ENCODE measurements at regions not wholly inside any gene's neighbourhood (a gene's known extent, or its start where the extent isn't known, plus 50 kb on each side); places are given as distances from the start of the nearest gene placed in this dataset.

GRCh38 chr11:45348729-45349128 lies 62.6 kb upstream of the SYT13 start:
- DNase-seq (ENCODE audit: low read depth) = no peak
- H3K4me1 Mint-ChIP-seq (ENCODE audit: low read depth, unreplicated experiment) = peaks cover 11% of the 10 kb centered on the region
- H3K27me3 Mint-ChIP-seq (ENCODE audit: low read depth, unreplicated experiment) = peaks cover 2% of the 10 kb centered on the region
- no peaks in the 10 kb centered on the region for H3K36me3 Mint-ChIP-seq (ENCODE audit: low read depth, unreplicated experiment)
- H3K79me2 ChIP-seq (ENCODE audit: insufficient read depth, low read length) = no peaks in the 10 kb centered on the region
- no peak overlapping the region for H2AFZ ChIP-seq (ENCODE audit: low read depth, low read length)
- H3K27ac Mint-ChIP-seq (ENCODE audit: unreplicated experiment) = no peak overlapping the region
- no peak overlapping the region for H3K4me2 ChIP-seq (ENCODE audit: low read length)
- no peak overlapping the region for H3K4me3 Mint-ChIP-seq (ENCODE audit: unreplicated experiment)
- no peaks in the 10 kb centered on the region for H3K9me3 Mint-ChIP-seq (ENCODE audit: unreplicated experiment)
- no peaks in the 10 kb centered on the region for H3K9me3 ChIP-seq (ENCODE audit: insufficient read depth, low read depth, low read length)
- no peaks in the 10 kb centered on the region for H4K20me1 ChIP-seq (ENCODE audit: insufficient read depth, low read length)
- no peaks in the 10 kb centered on the region for H3K36me3 ChIP-seq (ENCODE audit: insufficient read depth, low read length)
- H3K27me3 ChIP-seq (ENCODE audit: insufficient read depth, low read length) = peaks cover 29% of the 10 kb centered on the region
- no peak overlapping the region for H3K27ac ChIP-seq (ENCODE audit: low read depth, low read length)
- H3K4me3 ChIP-seq (ENCODE audit: insufficient read depth, low read depth, low read length) = no peak overlapping the region
- no peak for TF ChIP-seq EZH2 (IDR thresholded peaks at IDR 0.05; ENCODE audit: insufficient read depth, low read length)
- TF ChIP-seq CTCF (IDR thresholded peaks at IDR 0.05; ENCODE audit: insufficient read depth, low read depth, low read length) = no peak
- FAIRE-seq = no peak
- no peak overlapping the region for H3K9ac ChIP-seq (ENCODE audit: low read length)
- no peaks in the 10 kb centered on the region for H3K4me1 ChIP-seq (ENCODE audit: insufficient read depth, low read length)

GRCh38 chr11:45347348-45348082 lies 61.4 kb upstream of the SYT13 start:
- H3K4me1 ChIP-seq (ENCODE audit: insufficient read depth, low read length) = no peaks in the 10 kb centered on the region
- DNase-seq (ENCODE audit: low read depth) (no peak), FAIRE-seq (no peak)
- Mint-ChIP-seq H3K4me1 (ENCODE audit: low read depth, unreplicated experiment) (peaks cover 11% of the 10 kb centered on the region), H3K36me3 (ENCODE audit: low read depth, unreplicated experiment) (no peaks in the 10 kb centered on the region), H3K27me3 (ENCODE audit: low read depth, unreplicated experiment) (peaks cover 4% of the 10 kb centered on the region), H3K27ac (ENCODE audit: unreplicated experiment) (no peak overlapping the region), H3K9me3 (ENCODE audit: unreplicated experiment) (no peaks in the 10 kb centered on the region), H3K4me3 (ENCODE audit: unreplicated experiment) (no peak overlapping the region)
- no peaks in the 10 kb centered on the region for H3K36me3 ChIP-seq (ENCODE audit: insufficient read depth, low read length)
- H3K27ac ChIP-seq (ENCODE audit: low read depth, low read length) = no peak overlapping the region
- no peak overlapping the region for H3K4me3 ChIP-seq (ENCODE audit: insufficient read depth, low read depth, low read length)
- H3K4me2 ChIP-seq (ENCODE audit: low read length) = no peak overlapping the region
- TF ChIP-seq EZH2 (IDR thresholded peaks at IDR 0.05; ENCODE audit: insufficient read depth, low read length) (no peak), CTCF (IDR thresholded peaks at IDR 0.05; ENCODE audit: insufficient read depth, low read depth, low read length) (no peak)
- H3K79me2 ChIP-seq (ENCODE audit: insufficient read depth, low read length) = no peaks in the 10 kb centered on the region
- no peaks in the 10 kb centered on the region for H3K9me3 ChIP-seq (ENCODE audit: insufficient read depth, low read depth, low read length)
- peaks cover 34% of the 10 kb centered on the region for H3K27me3 ChIP-seq (ENCODE audit: insufficient read depth, low read length)
- no peak overlapping the region for H3K9ac ChIP-seq (ENCODE audit: low read length)
- H4K20me1 ChIP-seq (ENCODE audit: insufficient read depth, low read length) = no peaks in the 10 kb centered on the region
- H2AFZ ChIP-seq (ENCODE audit: low read depth, low read length) = no peak overlapping the region

- no peak overlapping the region for H3K4me3 Mint-ChIP-seq (ENCODE audit: unreplicated experiment)
- Histone ChIP-seq H3K27me3 (ENCODE audit: insufficient read depth, low read length) (peaks cover 32% of the 10 kb centered on the region), H3K4me2 (ENCODE audit: low read length) (no peak overlapping the region), H3K4me3 (ENCODE audit: insufficient read depth, low read depth, low read length) (no peak overlapping the region), H3K79me2 (ENCODE audit: insufficient read depth, low read length) (no peaks in the 10 kb centered on the region), H2AFZ (ENCODE audit: low read depth, low read length) (no peak overlapping the region), H4K20me1 (ENCODE audit: insufficient read depth, low read length) (no peaks in the 10 kb centered on the region), H3K9ac (ENCODE audit: low read length) (no peak overlapping the region), H3K36me3 (ENCODE audit: insufficient read depth, low read length) (no peaks in the 10 kb centered on the region), H3K27ac (ENCODE audit: low read depth, low read length) (no peak overlapping the region), H3K4me1 (ENCODE audit: insufficient read depth, low read length) (no peaks in the 10 kb centered on the region), H3K9me3 (ENCODE audit: insufficient read depth, low read depth, low read length) (no peaks in the 10 kb centered on the region)
- peaks cover 11% of the 10 kb centered on the region for H3K4me1 Mint-ChIP-seq (ENCODE audit: low read depth, unreplicated experiment)
- H3K36me3 Mint-ChIP-seq (ENCODE audit: low read depth, unreplicated experiment) = no peaks in the 10 kb centered on the region
- no peaks in the 10 kb centered on the region for H3K9me3 Mint-ChIP-seq (ENCODE audit: unreplicated experiment)
- no peak for TF ChIP-seq EZH2 (IDR thresholded peaks at IDR 0.05; ENCODE audit: insufficient read depth, low read length)
- TF ChIP-seq CTCF (IDR thresholded peaks at IDR 0.05; ENCODE audit: insufficient read depth, low read depth, low read length) = no peak
- FAIRE-seq = no peak
- peaks cover 5% of the 10 kb centered on the region for H3K27me3 Mint-ChIP-seq (ENCODE audit: low read depth, unreplicated experiment)
- H3K27ac Mint-ChIP-seq (ENCODE audit: unreplicated experiment) = no peak overlapping the region
- DNase-seq (ENCODE audit: low read depth) = no peak
Measured at GRCh38 chr11:45345491-45345890, 59.4 kb upstream of the SYT13 start.
